GM23338 (cell line): ENCODE measurements at regions not wholly inside any gene's neighbourhood (a gene's known extent, or its start where the extent isn't known, plus 50 kb on each side); places are given as distances from the start of the nearest gene placed in this dataset.

Experiments used
- ATAC-seq: fragments of 200-7000 bp; cut with Tn5 transposase; 3 replicates; pipeline ENCODE4 v1.9.1; 2020
- DNase-seq: peaks from one replicate; pipeline ENCODE4 v3.0.0-alpha.2; 2015; ENCODE audit warnings: low spot score
- H2AFZ ChIP-seq: fragments of 200-600 bp; sonication (generic); 2 replicates; pipeline ENCODE4 v1.8.0; 2016; ENCODE audit warnings: antibody characterized with exemption, mild to moderate bottlenecking, moderate library complexity
- H3F3A ChIP-seq: fragments of 200-600 bp; sonication (generic); replicated peaks from 2 replicates; pipeline ENCODE4 v1.8.0; 2017; ENCODE audit warnings: antibody characterized with exemption, mixed run types, low read depth
- H3K27ac ChIP-seq: fragments of 200-600 bp; sonication (generic); 2 replicates; pipeline ENCODE4 v1.6.1; 2016; ENCODE audit warnings: low read depth
- H3K27me3 ChIP-seq: fragments of 200-600 bp; sonication (generic); 2 replicates; pipeline ENCODE4 v1.8.0; 2016; ENCODE audit warnings: mild to moderate bottlenecking, mixed run types, moderate library complexity; ENCODE audit not compliant: insufficient read depth
- H3K36me3 ChIP-seq: fragments of 200-600 bp; sonication (generic); 2 replicates; pipeline ENCODE4 v1.8.0; 2016; ENCODE audit warnings: mild to moderate bottlenecking; ENCODE audit not compliant: insufficient read depth
- H3K4me1 ChIP-seq: fragments of 200-600 bp; sonication (generic); 2 replicates; pipeline ENCODE4 v1.8.0; 2016; ENCODE audit warnings: mild to moderate bottlenecking, moderate library complexity; ENCODE audit not compliant: insufficient read depth
- H3K4me2 ChIP-seq: fragments of 200-600 bp; sonication (generic); 2 replicates; pipeline ENCODE4 v1.7.1; 2017; ENCODE audit warnings: mixed run types
- H3K4me3 ChIP-seq: fragments of 200-600 bp; sonication (generic); 2 replicates; pipeline ENCODE4 v1.6.1; 2016; ENCODE audit warnings: mixed run types
- H3K79me2 ChIP-seq: fragments of 200-600 bp; sonication (generic); replicated peaks from 2 replicates; pipeline ENCODE4 v1.8.0; 2017; ENCODE audit warnings: mild to moderate bottlenecking; ENCODE audit not compliant: insufficient read depth
- H3K9me2 ChIP-seq: fragments of 200-600 bp; sonication (generic); 2 replicates; pipeline ENCODE4 v1.8.0; 2017; ENCODE audit not compliant: insufficient read depth
- H4K20me1 ChIP-seq: fragments of 200-600 bp; sonication (generic); replicated peaks from 2 replicates; pipeline ENCODE4 v1.8.0; 2017; ENCODE audit warnings: mild to moderate bottlenecking; ENCODE audit not compliant: insufficient read depth
- H3K27ac Mint-ChIP-seq: 2 replicates; pipeline ENCODE4 v1.8.0; 2020; ENCODE audit warnings: inconsistent platforms, mild to moderate bottlenecking, moderate library complexity, mixed read lengths
- H3K27me3 Mint-ChIP-seq: 3 replicates; pipeline ENCODE4 v1.8.0; 2022; ENCODE audit warnings: low read depth, mild to moderate bottlenecking, moderate library complexity, mixed read lengths, inconsistent platforms; ENCODE audit not compliant: insufficient read depth, poor library complexity
- H3K36me3 Mint-ChIP-seq: 3 replicates; pipeline ENCODE4 v1.8.0; 2021; ENCODE audit warnings: low read depth, mild to moderate bottlenecking, inconsistent platforms, moderate library complexity, mixed read lengths
- H3K4me1 Mint-ChIP-seq: 3 replicates; pipeline ENCODE4 v1.8.0; 2020; ENCODE audit warnings: mild to moderate bottlenecking, inconsistent platforms, mixed read lengths
- H3K4me3 Mint-ChIP-seq: 3 replicates; pipeline ENCODE4 v1.8.0; 2021; ENCODE audit warnings: moderate library complexity, mild to moderate bottlenecking, inconsistent platforms, mixed read lengths
- H3K9me3 Mint-ChIP-seq: 3 replicates; pipeline ENCODE4 v1.8.0; 2020; ENCODE audit warnings: moderate library complexity, mild to moderate bottlenecking, inconsistent platforms, mixed read lengths
- CREB1 ChIP-seq: fragments of 250-450 bp; sonication (Bioruptor Pico); IDR thresholded peaks from 2 replicates; pipeline ENCODE4 v1.5.0; 2020; ENCODE audit warnings: low read depth, mild to moderate bottlenecking, moderate library complexity
- EZH2 ChIP-seq: fragments of 200-600 bp; sonication (generic); IDR thresholded peaks from one replicate; pipeline ENCODE4 v1.8.0; 2017; ENCODE audit warnings: antibody characterized with exemption, mild to moderate bottlenecking, low read depth; ENCODE audit not compliant: unreplicated experiment
- EZH2phosphoT487 ChIP-seq: fragments of 200-600 bp; sonication (generic); IDR thresholded peaks from one replicate; pipeline ENCODE4 v1.8.1; 2018; ENCODE audit warnings: antibody characterized with exemption; ENCODE audit not compliant: unreplicated experiment
- JUNB ChIP-seq: IDR thresholded peaks from one replicate; pipeline ENCODE4 v1.6.1; 2016; ENCODE audit warnings: antibody characterized with exemption; ENCODE audit not compliant: unreplicated experiment
- NANOG ChIP-seq: IDR thresholded peaks from 2 replicates; pipeline ENCODE4 v1.6.1; 2016; ENCODE audit warnings: antibody characterized with exemption, borderline replicate concordance
- POLR2AphosphoS5 ChIP-seq: IDR thresholded peaks from 2 replicates; pipeline ENCODE4 v1.6.1; 2016; ENCODE audit warnings: antibody characterized with exemption, low read depth
- STAT1 ChIP-seq: IDR thresholded peaks from one replicate; pipeline ENCODE4 v1.6.1; 2016; ENCODE audit warnings: antibody characterized with exemption; ENCODE audit not compliant: unreplicated experiment
- ZNF114 ChIP-seq: fragments of 250-450 bp; sonication (Bioruptor Pico); IDR thresholded peaks from 2 replicates; pipeline ENCODE4 v1.5.0; 2020; ENCODE audit warnings: mild to moderate bottlenecking, moderate library complexity
- ZNF331 ChIP-seq: fragments of 250-450 bp; sonication (Bioruptor Pico); IDR thresholded peaks from 2 replicates; pipeline ENCODE4 v1.5.0; 2020; ENCODE audit warnings: low read depth, mild to moderate bottlenecking, moderate library complexity
- TF ChIP-seq, protein P1 (sequence below), 2 experiments: fragments of 200-600 bp in 1 of 2; sonication (generic) in 1 of 2; conservative IDR thresholded peaks; 2 replicates each; pipeline versions ENCODE4 v1.5.1 to v1.6.1; 2016 to 2017; ENCODE audit warnings: antibody characterized with exemption in 2 of 2, low read depth in 2 of 2, mild to moderate bottlenecking in 2 of 2, moderate library complexity in 1 of 2
- TF ChIP-seq, protein P2 (sequence below): fragments of 250-450 bp; sonication (Bioruptor Pico); IDR thresholded peaks from 2 replicates; pipeline ENCODE4 v1.5.0; 2020; ENCODE audit warnings: mild to moderate bottlenecking, moderate library complexity
- TF ChIP-seq, protein P3 (sequence below): IDR thresholded peaks from 2 replicates; pipeline ENCODE4 v1.6.1; 2016; ENCODE audit warnings: antibody characterized with exemption
- TF ChIP-seq, protein P4 (sequence below): IDR thresholded peaks from one replicate; pipeline ENCODE4 v1.6.1; 2018; ENCODE audit warnings: antibody characterized with exemption; ENCODE audit not compliant: unreplicated experiment

GRCh38 chr9:12066455-12067035 lies 626.6 kb upstream of the TYRP1 start:
- H3K27ac ChIP-seq = no peak overlapping the region
- no peaks in the 10 kb centered on the region for H3K79me2 ChIP-seq
- no peak overlapping the region for H2AFZ ChIP-seq
- no peak overlapping the region for H3K4me2 ChIP-seq
- H3K4me1 Mint-ChIP-seq = no peaks in the 10 kb centered on the region
- no peak overlapping the region for H3K4me3 Mint-ChIP-seq
- H3K27me3 Mint-ChIP-seq = peaks cover 2% of the 10 kb centered on the region
- H3K27me3 ChIP-seq = no peaks in the 10 kb centered on the region
- peaks cover 5% of the 10 kb centered on the region; the same call in 2 of the 3 replicates for H3K9me3 Mint-ChIP-seq
- H3K9me2 ChIP-seq = no peaks in the 10 kb centered on the region
- TF ChIP-seq, protein P1, sequence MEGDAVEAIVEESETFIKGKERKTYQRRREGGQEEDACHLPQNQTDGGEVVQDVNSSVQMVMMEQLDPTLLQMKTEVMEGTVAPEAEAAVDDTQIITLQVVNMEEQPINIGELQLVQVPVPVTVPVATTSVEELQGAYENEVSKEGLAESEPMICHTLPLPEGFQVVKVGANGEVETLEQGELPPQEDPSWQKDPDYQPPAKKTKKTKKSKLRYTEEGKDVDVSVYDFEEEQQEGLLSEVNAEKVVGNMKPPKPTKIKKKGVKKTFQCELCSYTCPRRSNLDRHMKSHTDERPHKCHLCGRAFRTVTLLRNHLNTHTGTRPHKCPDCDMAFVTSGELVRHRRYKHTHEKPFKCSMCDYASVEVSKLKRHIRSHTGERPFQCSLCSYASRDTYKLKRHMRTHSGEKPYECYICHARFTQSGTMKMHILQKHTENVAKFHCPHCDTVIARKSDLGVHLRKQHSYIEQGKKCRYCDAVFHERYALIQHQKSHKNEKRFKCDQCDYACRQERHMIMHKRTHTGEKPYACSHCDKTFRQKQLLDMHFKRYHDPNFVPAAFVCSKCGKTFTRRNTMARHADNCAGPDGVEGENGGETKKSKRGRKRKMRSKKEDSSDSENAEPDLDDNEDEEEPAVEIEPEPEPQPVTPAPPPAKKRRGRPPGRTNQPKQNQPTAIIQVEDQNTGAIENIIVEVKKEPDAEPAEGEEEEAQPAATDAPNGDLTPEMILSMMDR (conservative IDR thresholded peaks at IDR 0.05; ENCODE audit: low read depth in 2 of 2) = no peak
- TF ChIP-seq ZNF114 (CRISPR knock-in tag) = no peak
- TF ChIP-seq, protein P2, sequence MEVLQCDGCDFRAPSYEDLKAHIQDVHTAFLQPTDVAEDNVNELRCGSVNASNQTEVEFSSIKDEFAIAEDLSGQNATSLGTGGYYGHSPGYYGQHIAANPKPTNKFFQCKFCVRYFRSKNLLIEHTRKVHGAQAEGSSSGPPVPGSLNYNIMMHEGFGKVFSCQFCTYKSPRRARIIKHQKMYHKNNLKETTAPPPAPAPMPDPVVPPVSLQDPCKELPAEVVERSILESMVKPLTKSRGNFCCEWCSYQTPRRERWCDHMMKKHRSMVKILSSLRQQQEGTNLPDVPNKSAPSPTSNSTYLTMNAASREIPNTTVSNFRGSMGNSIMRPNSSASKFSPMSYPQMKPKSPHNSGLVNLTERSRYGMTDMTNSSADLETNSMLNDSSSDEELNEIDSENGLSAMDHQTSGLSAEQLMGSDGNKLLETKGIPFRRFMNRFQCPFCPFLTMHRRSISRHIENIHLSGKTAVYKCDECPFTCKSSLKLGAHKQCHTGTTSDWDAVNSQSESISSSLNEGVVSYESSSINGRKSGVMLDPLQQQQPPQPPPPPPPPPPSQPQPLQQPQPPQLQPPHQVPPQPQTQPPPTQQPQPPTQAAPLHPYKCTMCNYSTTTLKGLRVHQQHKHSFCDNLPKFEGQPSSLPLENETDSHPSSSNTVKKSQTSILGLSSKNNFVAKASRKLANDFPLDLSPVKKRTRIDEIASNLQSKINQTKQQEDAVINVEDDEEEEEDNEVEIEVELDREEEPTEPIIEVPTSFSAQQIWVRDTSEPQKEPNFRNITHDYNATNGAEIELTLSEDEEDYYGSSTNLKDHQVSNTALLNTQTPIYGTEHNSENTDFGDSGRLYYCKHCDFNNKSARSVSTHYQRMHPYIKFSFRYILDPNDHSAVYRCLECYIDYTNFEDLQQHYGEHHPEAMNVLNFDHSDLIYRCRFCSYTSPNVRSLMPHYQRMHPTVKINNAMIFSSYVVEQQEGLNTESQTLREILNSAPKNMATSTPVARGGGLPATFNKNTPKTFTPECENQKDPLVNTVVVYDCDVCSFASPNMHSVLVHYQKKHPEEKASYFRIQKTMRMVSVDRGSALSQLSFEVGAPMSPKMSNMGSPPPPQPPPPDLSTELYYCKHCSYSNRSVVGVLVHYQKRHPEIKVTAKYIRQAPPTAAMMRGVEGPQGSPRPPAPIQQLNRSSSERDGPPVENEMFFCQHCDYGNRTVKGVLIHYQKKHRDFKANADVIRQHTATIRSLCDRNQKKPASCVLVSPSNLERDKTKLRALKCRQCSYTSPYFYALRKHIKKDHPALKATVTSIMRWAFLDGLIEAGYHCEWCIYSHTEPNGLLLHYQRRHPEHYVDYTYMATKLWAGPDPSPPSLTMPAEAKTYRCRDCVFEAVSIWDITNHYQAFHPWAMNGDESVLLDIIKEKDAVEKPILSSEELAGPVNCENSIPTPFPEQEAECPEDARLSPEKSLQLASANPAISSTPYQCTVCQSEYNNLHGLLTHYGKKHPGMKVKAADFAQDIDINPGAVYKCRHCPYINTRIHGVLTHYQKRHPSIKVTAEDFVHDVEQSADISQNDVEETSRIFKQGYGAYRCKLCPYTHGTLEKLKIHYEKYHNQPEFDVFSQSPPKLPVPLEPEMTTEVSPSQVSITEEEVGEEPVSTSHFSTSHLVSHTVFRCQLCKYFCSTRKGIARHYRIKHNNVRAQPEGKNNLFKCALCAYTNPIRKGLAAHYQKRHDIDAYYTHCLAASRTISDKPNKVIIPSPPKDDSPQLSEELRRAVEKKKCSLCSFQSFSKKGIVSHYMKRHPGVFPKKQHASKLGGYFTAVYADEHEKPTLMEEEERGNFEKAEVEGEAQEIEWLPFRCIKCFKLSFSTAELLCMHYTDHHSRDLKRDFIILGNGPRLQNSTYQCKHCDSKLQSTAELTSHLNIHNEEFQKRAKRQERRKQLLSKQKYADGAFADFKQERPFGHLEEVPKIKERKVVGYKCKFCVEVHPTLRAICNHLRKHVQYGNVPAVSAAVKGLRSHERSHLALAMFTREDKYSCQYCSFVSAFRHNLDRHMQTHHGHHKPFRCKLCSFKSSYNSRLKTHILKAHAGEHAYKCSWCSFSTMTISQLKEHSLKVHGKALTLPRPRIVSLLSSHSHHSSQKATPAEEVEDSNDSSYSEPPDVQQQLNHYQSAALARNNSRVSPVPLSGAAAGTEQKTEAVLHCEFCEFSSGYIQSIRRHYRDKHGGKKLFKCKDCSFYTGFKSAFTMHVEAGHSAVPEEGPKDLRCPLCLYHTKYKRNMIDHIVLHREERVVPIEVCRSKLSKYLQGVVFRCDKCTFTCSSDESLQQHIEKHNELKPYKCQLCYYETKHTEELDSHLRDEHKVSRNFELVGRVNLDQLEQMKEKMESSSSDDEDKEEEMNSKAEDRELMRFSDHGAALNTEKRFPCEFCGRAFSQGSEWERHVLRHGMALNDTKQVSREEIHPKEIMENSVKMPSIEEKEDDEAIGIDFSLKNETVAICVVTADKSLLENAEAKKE = no peak
- TF ChIP-seq EZH2 = no peak
- no peak for TF ChIP-seq JUNB
- TF ChIP-seq, protein P3, sequence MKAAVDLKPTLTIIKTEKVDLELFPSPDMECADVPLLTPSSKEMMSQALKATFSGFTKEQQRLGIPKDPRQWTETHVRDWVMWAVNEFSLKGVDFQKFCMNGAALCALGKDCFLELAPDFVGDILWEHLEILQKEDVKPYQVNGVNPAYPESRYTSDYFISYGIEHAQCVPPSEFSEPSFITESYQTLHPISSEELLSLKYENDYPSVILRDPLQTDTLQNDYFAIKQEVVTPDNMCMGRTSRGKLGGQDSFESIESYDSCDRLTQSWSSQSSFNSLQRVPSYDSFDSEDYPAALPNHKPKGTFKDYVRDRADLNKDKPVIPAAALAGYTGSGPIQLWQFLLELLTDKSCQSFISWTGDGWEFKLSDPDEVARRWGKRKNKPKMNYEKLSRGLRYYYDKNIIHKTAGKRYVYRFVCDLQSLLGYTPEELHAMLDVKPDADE = no peak
- no peak for TF ChIP-seq STAT1
- no peak for TF ChIP-seq CREB1 (CRISPR knock-in tag)
- no peak for TF ChIP-seq NANOG
- TF ChIP-seq POLR2AphosphoS5 = no peak
- no peak for TF ChIP-seq EZH2phosphoT487
- TF ChIP-seq ZNF331 (CRISPR knock-in tag) = no peak
- TF ChIP-seq, protein P4, sequence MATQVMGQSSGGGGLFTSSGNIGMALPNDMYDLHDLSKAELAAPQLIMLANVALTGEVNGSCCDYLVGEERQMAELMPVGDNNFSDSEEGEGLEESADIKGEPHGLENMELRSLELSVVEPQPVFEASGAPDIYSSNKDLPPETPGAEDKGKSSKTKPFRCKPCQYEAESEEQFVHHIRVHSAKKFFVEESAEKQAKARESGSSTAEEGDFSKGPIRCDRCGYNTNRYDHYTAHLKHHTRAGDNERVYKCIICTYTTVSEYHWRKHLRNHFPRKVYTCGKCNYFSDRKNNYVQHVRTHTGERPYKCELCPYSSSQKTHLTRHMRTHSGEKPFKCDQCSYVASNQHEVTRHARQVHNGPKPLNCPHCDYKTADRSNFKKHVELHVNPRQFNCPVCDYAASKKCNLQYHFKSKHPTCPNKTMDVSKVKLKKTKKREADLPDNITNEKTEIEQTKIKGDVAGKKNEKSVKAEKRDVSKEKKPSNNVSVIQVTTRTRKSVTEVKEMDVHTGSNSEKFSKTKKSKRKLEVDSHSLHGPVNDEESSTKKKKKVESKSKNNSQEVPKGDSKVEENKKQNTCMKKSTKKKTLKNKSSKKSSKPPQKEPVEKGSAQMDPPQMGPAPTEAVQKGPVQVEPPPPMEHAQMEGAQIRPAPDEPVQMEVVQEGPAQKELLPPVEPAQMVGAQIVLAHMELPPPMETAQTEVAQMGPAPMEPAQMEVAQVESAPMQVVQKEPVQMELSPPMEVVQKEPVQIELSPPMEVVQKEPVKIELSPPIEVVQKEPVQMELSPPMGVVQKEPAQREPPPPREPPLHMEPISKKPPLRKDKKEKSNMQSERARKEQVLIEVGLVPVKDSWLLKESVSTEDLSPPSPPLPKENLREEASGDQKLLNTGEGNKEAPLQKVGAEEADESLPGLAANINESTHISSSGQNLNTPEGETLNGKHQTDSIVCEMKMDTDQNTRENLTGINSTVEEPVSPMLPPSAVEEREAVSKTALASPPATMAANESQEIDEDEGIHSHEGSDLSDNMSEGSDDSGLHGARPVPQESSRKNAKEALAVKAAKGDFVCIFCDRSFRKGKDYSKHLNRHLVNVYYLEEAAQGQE = no peak
- no peak for DNase-seq
- no peaks in the 10 kb centered on the region for H3F3A ChIP-seq
- no peaks in the 10 kb centered on the region; the same call in 1 of the 2 replicates for H3K36me3 ChIP-seq
- ATAC-seq = no peak
- no peak overlapping the region for H3K4me3 ChIP-seq
- H4K20me1 ChIP-seq = no peaks in the 10 kb centered on the region
- no peak overlapping the region for H3K27ac Mint-ChIP-seq
- H3K36me3 Mint-ChIP-seq = peaks cover 2% of the 10 kb centered on the region; the same call in 2 of the 3 replicates
- no peaks in the 10 kb centered on the region for H3K4me1 ChIP-seq
